ENCODE measurements at regions not wholly inside any gene's neighbourhood (a gene's known extent, or its start where the extent isn't known, plus 50 kb on each side); places are given as distances from the start of the nearest gene placed in this dataset.

- in situ Hi-C loops (cut with MboI; ENCODE audit: low sequenced_read_pairs in 4 of 4) (loop anchor here in 2 of 4 donors (10.0 kb wide), 1 partner anchor 243 kb away; no protein-coding TSS in a partner anchor), intact Hi-C loops (cut with DNase I; ENCODE audit: low total_unique reads) (loop anchor here (10.0 kb wide), 1 partner anchor 143 kb away; no protein-coding TSS in a partner anchor)
- H3K4me3 ChIP-seq = no peak overlapping the region
- DNase-seq (no peak), ATAC-seq (no peak)
- TF ChIP-seq CTCF (IDR thresholded peaks at IDR 0.05 in 4 of 5, conservative IDR thresholded peaks at IDR 0.05 in 1 of 5) (no peak), POLR2A (IDR thresholded peaks at IDR 0.05) (no peak)
- no peaks in the 10 kb centered on the region for H3K36me3 ChIP-seq
- peaks cover 8 to 12% of the 10 kb centered on the region in 2 donors for H3K4me1 ChIP-seq
- no peak overlapping the region for H3K27ac ChIP-seq
- H3K27me3 ChIP-seq = no peaks in the 10 kb centered on the region
- H3K9me3 ChIP-seq = no peaks in the 10 kb centered on the region
Observed at GRCh38 chrX:40871385-40872082, 136.2 kb upstream of the MED14 start.

- Histone ChIP-seq H3K4me3 (no peak overlapping the region), H3K36me3 (no peaks in the 10 kb centered on the region), H3K27ac (no peak overlapping the region), H3K4me1 (peaks cover 2 to 5% of the 10 kb centered on the region in 2 donors), H3K27me3 (no peaks in the 10 kb centered on the region), H3K9me3 (no peaks in the 10 kb centered on the region)
- TF ChIP-seq POLR2A (IDR thresholded peaks at IDR 0.05) (no peak), CTCF (IDR thresholded peaks at IDR 0.05 in 4 of 5, conservative IDR thresholded peaks at IDR 0.05 in 1 of 5) (no peak)
- DNase-seq (no peak), ATAC-seq (no peak)
- in situ Hi-C loops (cut with MboI; ENCODE audit: low sequenced_read_pairs in 4 of 4) = loop anchor here in 2 of 4 donors (10.0 kb wide), 1 partner anchor 242 kb away; no protein-coding TSS in a partner anchor
- intact Hi-C loops (cut with DNase I; ENCODE audit: low total_unique reads) = loop anchor here (10.0 kb wide), 1 partner anchor 142 kb away; no protein-coding TSS in a partner anchor
Observed at GRCh38 chrX:40872351-40872750, 137.0 kb upstream of the MED14 start.

- Histone ChIP-seq H3K27me3 (no peaks in the 10 kb centered on the region), H3K36me3 (no peaks in the 10 kb centered on the region), H3K4me1 (peaks cover 0 to 4% of the 10 kb centered on the region in 2 donors), H3K27ac (no peak overlapping the region), H3K4me3 (no peak overlapping the region), H3K9me3 (no peaks in the 10 kb centered on the region)
- in situ Hi-C loops (cut with MboI; ENCODE audit: low sequenced_read_pairs in 4 of 4) = loop anchor here in 3 of 4 donors (5.0 to 10.0 kb wide), 2 partner anchors 239 to 242 kb away; no protein-coding TSS in a partner anchor
- intact Hi-C loops (cut with DNase I; ENCODE audit: low total_unique reads) = loop anchor here (10.0 kb wide), 1 partner anchor 139 kb away; no protein-coding TSS in a partner anchor
- no peak for ATAC-seq
- DNase-seq = no peak
- no peak for TF ChIP-seq CTCF (IDR thresholded peaks at IDR 0.05 in 4 of 5, conservative IDR thresholded peaks at IDR 0.05 in 1 of 5)
- TF ChIP-seq POLR2A (IDR thresholded peaks at IDR 0.05) = no peak
Observed at GRCh38 chrX:40875476-40875875, 140.1 kb upstream of the MED14 start.

- H3K36me3 ChIP-seq = no peaks in the 10 kb centered on the region
- intact Hi-C loops (cut with DNase I; ENCODE audit: low total_unique reads) = loop anchor here (2.0 to 10.0 kb wide), 2 partner anchors 137 to 237 kb away; no protein-coding TSS in a partner anchor
- peak in 3 of 5 experiments; percentile 43 to 49 (median 45) for TF ChIP-seq CTCF (IDR thresholded peaks at IDR 0.05 in 4 of 5, conservative IDR thresholded peaks at IDR 0.05 in 1 of 5)
- TF ChIP-seq POLR2A (IDR thresholded peaks at IDR 0.05) = no peak
- DNase-seq (no peak), ATAC-seq (no peak)
- H3K9me3 ChIP-seq = no peaks in the 10 kb centered on the region
- H3K27ac ChIP-seq = no peak overlapping the region
- H3K4me1 ChIP-seq = peaks cover 0 to 4% of the 10 kb centered on the region in 2 donors
- in situ Hi-C loops (cut with MboI; ENCODE audit: low sequenced_read_pairs in 4 of 4) = loop anchor here in 3 of 4 donors (5.0 to 10.0 kb wide), 2 partner anchors 237 to 239 kb away; no protein-coding TSS in a partner anchor
- peaks cover 0 to 2% (median 0%) of the 10 kb centered on the region in 3 donors for H3K27me3 ChIP-seq
- no peak overlapping the region for H3K4me3 ChIP-seq
Observed at GRCh38 chrX:40877887-40878286, 142.5 kb upstream of the MED14 start.

Measured in gastrocnemius medialis (tissue), 4 donors.